ENCODE measurements at regions not wholly inside any gene's neighbourhood (a gene's known extent, or its start where the extent isn't known, plus 50 kb on each side); places are given as distances from the start of the nearest gene placed in this dataset.

DNA sequence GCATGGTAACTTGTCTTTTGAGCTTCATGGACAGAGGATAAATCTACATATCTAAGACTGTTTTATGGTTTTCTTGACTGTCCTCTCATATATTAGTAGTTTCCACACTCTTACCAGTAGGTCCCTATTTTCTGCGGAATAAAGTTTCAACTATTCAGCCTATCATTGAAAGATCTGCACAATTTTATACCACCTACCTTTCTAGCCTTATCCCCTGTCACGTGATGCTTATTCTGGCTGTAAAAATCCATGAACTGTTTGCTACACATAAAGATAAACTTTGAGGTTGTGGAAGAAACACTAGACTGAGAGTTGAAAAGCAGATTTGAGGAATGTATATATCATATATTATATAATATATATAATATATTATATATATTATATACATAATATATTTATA lies 423.8 kb downstream of the TENT5A start:
- Histone ChIP-seq H3K4me1 (no peaks in the 10 kb centered on the region), H3K27ac (no peak overlapping the region), H3K9ac (no peak overlapping the region), H3K4me3 (no peak overlapping the region), H3K9me3 (no peaks in the 10 kb centered on the region), H3K27me3 (no peaks in the 10 kb centered on the region), H3K4me2 (no peak overlapping the region), H4K20me1 (no peaks in the 10 kb centered on the region), H3K36me3 (no peaks in the 10 kb centered on the region)
- no peak for TF ChIP-seq Cebpa-rat (IDR thresholded peaks at IDR 0.05)

DNA sequence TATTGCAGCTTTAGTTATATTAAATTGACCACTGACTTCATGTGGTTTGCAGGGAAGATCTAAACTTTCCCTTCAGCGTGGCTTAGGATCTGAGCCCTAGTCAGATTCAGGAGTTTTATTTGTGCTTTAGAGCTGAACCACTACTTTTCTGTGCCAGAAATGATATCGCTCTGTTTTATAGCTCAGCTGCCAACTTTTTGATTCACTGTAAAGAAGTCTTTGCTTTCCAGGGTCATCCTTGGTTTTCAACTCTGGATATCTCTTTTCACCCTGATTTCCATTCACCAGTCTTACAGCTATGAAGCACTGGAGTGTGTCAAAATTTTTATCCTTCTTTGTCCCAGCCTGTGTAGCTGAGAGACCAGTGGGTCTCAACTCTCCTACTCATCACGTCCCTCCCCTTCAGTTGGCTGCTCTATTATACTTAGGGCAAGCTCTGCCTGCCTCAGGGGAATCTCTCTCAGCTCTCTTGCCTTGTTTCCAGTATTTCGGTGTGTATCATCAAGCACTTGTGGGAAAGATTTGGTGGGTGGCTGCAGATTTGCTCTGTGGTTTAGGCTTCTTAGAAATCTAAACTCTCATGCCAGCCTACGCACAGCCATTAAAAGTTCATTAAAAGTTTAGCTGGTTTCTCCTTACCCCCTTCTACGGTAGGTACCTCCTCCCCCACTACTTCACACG lies 425.5 kb downstream of the TENT5A start:
- Histone ChIP-seq H3K9ac (no peak overlapping the region), H3K4me1 (no peaks in the 10 kb centered on the region), H3K27ac (no peak overlapping the region), H3K4me3 (no peak overlapping the region), H3K9me3 (no peaks in the 10 kb centered on the region), H4K20me1 (no peaks in the 10 kb centered on the region), H3K36me3 (no peaks in the 10 kb centered on the region), H3K27me3 (no peaks in the 10 kb centered on the region), H3K4me2 (no peak overlapping the region)
- no peak for TF ChIP-seq Cebpa-rat (IDR thresholded peaks at IDR 0.05)

DNA sequence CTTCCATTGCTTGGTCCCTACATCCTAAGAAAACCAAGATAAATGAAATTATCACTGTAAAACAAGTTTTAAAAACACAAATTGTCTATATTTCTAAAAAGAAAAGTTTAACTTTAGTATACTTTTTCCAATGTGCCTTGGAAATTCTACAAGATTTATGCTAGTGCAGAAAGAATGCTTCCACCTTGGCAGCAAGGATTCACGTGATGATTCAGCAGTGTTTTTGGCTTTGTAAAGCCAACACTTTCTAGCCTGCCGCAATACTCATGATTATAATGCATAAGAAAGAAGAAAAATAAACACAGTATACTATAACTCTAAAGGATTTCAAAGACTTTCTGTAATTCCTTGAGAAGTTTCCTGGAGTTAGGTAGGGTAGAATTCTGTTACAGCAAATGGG lies 442.7 kb downstream of the TENT5A start:
- Histone ChIP-seq H3K27ac (no peak overlapping the region), H3K9ac (no peak overlapping the region), H3K4me1 (no peaks in the 10 kb centered on the region), H3K4me3 (no peak overlapping the region), H3K36me3 (no peaks in the 10 kb centered on the region), H4K20me1 (no peaks in the 10 kb centered on the region), H3K27me3 (no peaks in the 10 kb centered on the region), H3K4me2 (no peak overlapping the region), H3K9me3 (no peaks in the 10 kb centered on the region)
- no peak for TF ChIP-seq Cebpa-rat (IDR thresholded peaks at IDR 0.05)

DNA sequence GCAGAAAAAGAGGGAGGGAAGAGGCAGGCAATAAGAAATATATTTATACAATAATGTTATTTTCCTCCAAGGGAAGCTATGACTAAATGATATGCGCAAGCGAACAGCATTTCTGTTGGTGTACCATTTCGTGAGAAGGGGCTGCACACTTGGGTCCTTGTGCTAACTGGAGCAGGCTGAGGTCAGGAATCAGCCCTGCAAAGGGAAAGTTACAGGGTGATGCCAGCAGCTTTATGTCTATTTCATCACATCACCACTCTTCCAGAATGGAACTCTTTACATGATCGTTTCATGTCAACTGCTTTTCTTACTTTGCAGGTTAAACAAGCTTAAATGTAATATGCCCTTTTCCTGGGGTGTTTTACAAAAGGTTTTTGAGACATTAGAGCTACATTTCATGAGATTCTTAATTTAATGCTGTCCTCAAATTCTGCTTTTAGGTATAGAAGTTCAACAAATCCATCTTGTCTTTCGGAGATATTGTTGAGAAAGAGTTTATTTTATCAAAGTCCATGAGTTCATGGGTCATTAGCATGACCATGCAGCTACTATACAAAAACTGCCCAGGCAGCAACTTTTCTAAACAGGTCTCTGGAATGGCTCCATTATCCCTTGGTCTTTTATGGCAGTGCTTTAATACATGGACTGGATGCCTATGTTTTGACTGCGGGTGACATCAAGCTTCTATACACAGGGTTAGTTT lies 443.8 kb downstream of the TENT5A start:
- Histone ChIP-seq H3K9ac (no peak overlapping the region), H3K4me2 (no peak overlapping the region), H3K27me3 (no peaks in the 10 kb centered on the region), H3K4me1 (no peaks in the 10 kb centered on the region), H3K27ac (no peak overlapping the region), H4K20me1 (no peaks in the 10 kb centered on the region), H3K4me3 (no peak overlapping the region), H3K9me3 (no peaks in the 10 kb centered on the region), H3K36me3 (no peaks in the 10 kb centered on the region)
- TF ChIP-seq Cebpa-rat (IDR thresholded peaks at IDR 0.05) = no peak

DNA sequence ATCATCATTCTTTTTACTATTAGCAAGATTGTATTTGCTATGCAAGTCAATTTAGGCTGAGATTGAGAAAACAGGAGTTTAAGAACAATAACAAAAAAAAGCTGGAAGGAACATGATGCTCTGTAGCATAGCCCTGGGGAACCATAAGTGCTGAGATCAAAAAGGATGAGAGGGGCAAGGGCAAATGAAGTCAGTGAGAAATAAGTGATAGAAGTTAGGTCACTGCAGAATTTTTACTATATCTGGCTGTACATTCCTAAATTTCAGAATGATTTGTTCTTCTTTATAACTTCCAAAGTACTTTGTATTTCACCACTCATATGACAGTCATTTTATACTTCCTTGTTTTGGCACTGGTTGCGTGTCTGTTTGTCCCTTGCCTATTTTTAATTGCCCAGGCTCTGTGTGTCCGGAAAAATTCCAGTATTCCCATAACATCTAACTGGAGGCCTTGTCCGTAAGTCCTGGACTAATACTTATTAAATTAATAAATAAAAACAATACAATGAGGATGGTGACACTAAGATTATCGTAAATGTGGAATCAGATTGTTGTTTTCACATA lies 444.7 kb downstream of the TENT5A start:
- H3K4me2 ChIP-seq = no peak overlapping the region
- no peaks in the 10 kb centered on the region for H3K36me3 ChIP-seq
- H3K9ac ChIP-seq = no peak overlapping the region
- H3K9me3 ChIP-seq = no peaks in the 10 kb centered on the region
- no peak overlapping the region for H3K27ac ChIP-seq
- H4K20me1 ChIP-seq = no peaks in the 10 kb centered on the region
- H3K27me3 ChIP-seq = no peaks in the 10 kb centered on the region
- no peaks in the 10 kb centered on the region for H3K4me1 ChIP-seq
- no peak for TF ChIP-seq Cebpa-rat (IDR thresholded peaks at IDR 0.05)
- no peak overlapping the region for H3K4me3 ChIP-seq

DNA sequence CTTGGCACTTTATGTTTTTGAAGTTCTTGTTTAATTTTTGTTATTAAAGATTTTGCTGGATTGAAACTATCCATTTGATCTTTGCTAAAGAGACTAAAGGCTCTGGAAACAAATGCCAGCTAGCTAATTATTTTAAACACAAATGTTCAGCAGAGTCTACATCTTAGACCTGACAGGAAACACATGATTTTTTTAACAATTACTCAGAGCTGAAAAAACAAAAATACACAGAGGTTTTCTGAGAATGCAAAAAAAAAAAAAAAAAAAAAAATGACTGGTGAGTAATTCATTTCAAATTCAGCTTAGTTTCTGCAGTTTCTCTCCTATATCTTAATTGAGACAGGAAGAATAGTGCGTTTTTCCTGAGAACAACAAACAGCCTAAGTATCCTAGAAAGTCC lies 448.0 kb downstream of the TENT5A start:
- no peak overlapping the region for H3K27ac ChIP-seq
- H3K27me3 ChIP-seq = no peaks in the 10 kb centered on the region

DNA sequence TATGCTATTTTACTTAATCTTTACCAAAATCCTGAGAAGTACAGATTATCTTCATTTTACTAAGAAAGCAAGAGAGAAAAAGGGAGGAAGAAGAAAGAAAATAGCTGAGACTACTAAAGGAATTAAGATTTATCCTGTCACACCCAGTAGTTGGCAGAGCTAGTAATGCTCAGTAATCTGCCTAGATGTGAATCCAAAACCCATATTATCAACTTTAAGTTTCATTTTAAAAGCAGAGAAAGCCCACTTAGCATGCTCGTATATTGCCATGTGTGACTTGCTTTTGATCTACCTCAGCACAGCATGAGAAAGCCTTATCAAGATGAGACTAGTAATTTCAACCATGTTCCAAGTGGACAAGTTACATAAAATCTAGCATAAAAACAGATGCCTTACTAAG lies 451.5 kb downstream of the TENT5A start:
- Histone ChIP-seq H3K9ac (no peak overlapping the region), H3K4me3 (no peak overlapping the region), H3K9me3 (no peaks in the 10 kb centered on the region), H4K20me1 (no peaks in the 10 kb centered on the region), H3K27me3 (no peaks in the 10 kb centered on the region), H3K27ac (no peak overlapping the region), H3K4me1 (no peaks in the 10 kb centered on the region), H3K4me2 (no peak overlapping the region), H3K36me3 (no peaks in the 10 kb centered on the region)
- no peak for TF ChIP-seq Cebpa-rat (IDR thresholded peaks at IDR 0.05)

More for the DNA sequence above, 448.0 kb downstream of the TENT5A start:
- Histone ChIP-seq H3K4me3 (no peak overlapping the region), H4K20me1 (no peaks in the 10 kb centered on the region), H3K36me3 (no peaks in the 10 kb centered on the region), H3K9ac (no peak overlapping the region), H3K4me1 (no peaks in the 10 kb centered on the region), H3K4me2 (no peak overlapping the region), H3K9me3 (no peaks in the 10 kb centered on the region)
- TF ChIP-seq Cebpa-rat (IDR thresholded peaks at IDR 0.05) = no peak

DNA sequence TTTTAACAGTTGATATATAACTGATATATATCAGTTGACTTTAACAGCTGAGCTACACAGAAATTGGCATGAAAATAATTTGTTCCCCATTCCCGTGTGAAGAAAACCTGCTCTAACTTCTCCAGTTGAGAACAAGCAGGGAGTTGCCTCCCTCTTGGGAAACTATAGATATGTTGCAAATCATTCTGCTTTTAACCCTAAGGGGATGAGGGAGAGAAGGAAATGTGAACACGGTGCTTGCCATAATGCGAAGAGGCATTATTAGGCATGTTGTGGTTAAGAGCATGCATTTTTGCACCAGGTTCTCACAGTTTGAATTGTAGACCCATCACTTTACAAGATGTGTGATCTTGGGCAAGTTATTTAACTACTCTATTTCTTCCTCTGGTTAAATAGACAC lies 453.7 kb downstream of the TENT5A start:
- no peaks in the 10 kb centered on the region for H4K20me1 ChIP-seq
- no peak overlapping the region for H3K4me3 ChIP-seq
- no peaks in the 10 kb centered on the region for H3K9me3 ChIP-seq
- no peaks in the 10 kb centered on the region for H3K36me3 ChIP-seq
- no peaks in the 10 kb centered on the region for H3K4me1 ChIP-seq
- no peaks in the 10 kb centered on the region for H3K27me3 ChIP-seq
- no peak overlapping the region for H3K4me2 ChIP-seq
- H3K27ac ChIP-seq = no peak overlapping the region
- no peak for TF ChIP-seq Cebpa-rat (IDR thresholded peaks at IDR 0.05)
- no peak overlapping the region for H3K9ac ChIP-seq

DNA sequence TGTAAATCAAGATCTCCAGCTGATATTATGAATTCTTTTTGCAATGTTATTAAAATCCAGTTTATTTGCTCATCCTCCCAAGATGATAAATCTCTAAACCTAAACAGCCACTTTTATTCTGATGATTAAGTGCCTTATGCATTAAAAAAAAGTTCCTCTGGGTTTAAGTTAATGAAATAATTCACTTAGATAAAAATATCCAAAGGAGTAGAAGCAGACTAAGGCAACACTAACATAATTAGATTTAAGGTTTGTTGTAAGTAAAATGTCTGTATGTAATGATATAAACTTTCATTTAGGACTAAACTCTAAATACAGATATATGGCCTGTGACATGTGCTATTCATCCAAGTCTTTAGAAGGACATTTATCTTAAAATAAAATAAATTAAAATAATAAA lies 457.2 kb downstream of the TENT5A start:
- Histone ChIP-seq H3K9ac (no peak overlapping the region), H3K4me3 (no peak overlapping the region), H3K27ac (no peak overlapping the region), H3K36me3 (no peaks in the 10 kb centered on the region), H3K9me3 (no peaks in the 10 kb centered on the region), H3K4me1 (no peaks in the 10 kb centered on the region), H3K27me3 (no peaks in the 10 kb centered on the region), H4K20me1 (no peaks in the 10 kb centered on the region), H3K4me2 (no peak overlapping the region)
- TF ChIP-seq Cebpa-rat (IDR thresholded peaks at IDR 0.05) = no peak

DNA sequence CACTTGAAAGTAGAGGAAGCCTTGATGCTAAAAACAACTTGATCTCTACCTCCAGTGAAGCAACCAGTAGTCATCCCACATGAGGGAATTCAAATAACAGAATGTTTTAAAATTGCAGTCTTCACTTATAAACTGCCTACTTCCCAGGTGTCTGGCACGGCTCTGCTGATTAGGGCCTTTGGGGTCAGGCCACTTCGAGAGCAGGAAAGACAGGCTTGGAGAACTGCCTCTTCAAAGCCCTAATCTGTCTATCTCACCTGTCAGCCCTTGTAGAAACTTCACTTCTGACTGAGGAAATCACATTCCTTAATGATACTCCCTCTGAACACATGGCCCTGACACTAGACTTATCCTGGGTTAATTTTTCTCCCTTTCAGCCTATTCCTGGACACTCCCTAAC lies 458.6 kb downstream of the TENT5A start:
- Histone ChIP-seq H3K4me1 (no peaks in the 10 kb centered on the region), H3K27ac (no peak overlapping the region), H3K27me3 (no peaks in the 10 kb centered on the region), H3K9ac (no peak overlapping the region), H3K4me2 (no peak overlapping the region), H3K9me3 (no peaks in the 10 kb centered on the region), H3K36me3 (no peaks in the 10 kb centered on the region), H4K20me1 (no peaks in the 10 kb centered on the region), H3K4me3 (no peak overlapping the region)
- no peak for TF ChIP-seq Cebpa-rat (IDR thresholded peaks at IDR 0.05)
